Spleen (tissue), 11 donors: ENCODE measurements at regions not wholly inside any gene's neighbourhood (a gene's known extent, or its start where the extent isn't known, plus 50 kb on each side); places are given as distances from the start of the nearest gene placed in this dataset.

ENCODE experiments used
- DNase-seq: peaks from one replicate; pipeline ENCODE4 v3.0.0-alpha.2; 2020
- H3K27ac ChIP-seq, 8 donors: fragments of 200-600 bp; sonication (generic) in 7 of 8; 1 replicate in 4 of 8; 2 replicates in 4 of 8; pipeline versions ENCODE4 v1.5.0 to v1.8.0; 2016 to 2021; ENCODE audit warnings: inconsistent platforms in 4 of 8, mild to moderate bottlenecking in 4 of 8, moderate library complexity in 1 of 8
- H3K27me3 ChIP-seq, 7 donors: fragments of 200-600 bp; sonication (generic) in 6 of 7; replicated peaks in 1 of 7; 1 replicate in 4 of 7; 2 replicates in 3 of 7; pipeline versions ENCODE4 v1.5.0 to v1.8.0; 2016 to 2021; ENCODE audit warnings: inconsistent platforms in 3 of 7, mild to moderate bottlenecking in 1 of 7
- H3K36me3 ChIP-seq, 6 donors: fragments of 200-600 bp; sonication (generic) in 5 of 6; 1 replicate in 4 of 6; 2 replicates in 2 of 6; pipeline versions ENCODE4 v1.5.0 to v1.8.0; 2016 to 2021; ENCODE audit warnings: inconsistent platforms in 2 of 6
- H3K4me1 ChIP-seq, 6 donors: fragments of 200-600 bp; sonication (generic) in 5 of 6; 1 replicate in 3 of 6; 2 replicates in 3 of 6; pipeline versions ENCODE4 v1.5.0 to v1.8.0; 2016 to 2021; ENCODE audit warnings: inconsistent platforms in 3 of 6
- H3K4me3 ChIP-seq, 8 donors: fragments of 200-600 bp; sonication (generic) in 7 of 8; 1 replicate in 4 of 8; 2 replicates in 4 of 8; pipeline versions ENCODE4 v1.5.0 to v1.8.0; 2016 to 2021; ENCODE audit warnings: inconsistent platforms in 4 of 8, mild to moderate bottlenecking in 4 of 8, moderate library complexity in 2 of 8
- H3K9me3 ChIP-seq, 8 donors: fragments of 200-600 bp; sonication (generic) in 7 of 8; 1 replicate in 4 of 8; 2 replicates in 4 of 8; pipeline versions ENCODE4 v1.5.0 to v1.8.0; 2016 to 2021; ENCODE audit warnings: inconsistent platforms in 4 of 8
- POLR2A ChIP-seq, 3 donors: fragments of 450-650 bp; IDR thresholded peaks; one replicate each; pipeline ENCODE4 v1.5.1; 2017; ENCODE audit warnings: antibody characterized with exemption in 3 of 3, mild to moderate bottlenecking in 1 of 3
- POLR2AphosphoS5 ChIP-seq, 3 donors: sonication (generic); formaldehyde crosslinking; IDR thresholded peaks; one replicate each; pipeline ENCODE4 v1.5.1; 2017; ENCODE audit warnings: antibody characterized with exemption in 3 of 3
- WGBS, 5 donors: extraction: QIAGEN DNeasy Blood & Tissue Kit in 3 of 5; methylation state at CpG; one replicate each; pipeline versions ENCODE4 v1.1.5 to v1.1.7; 2013 to 2018; 5-methylcytosine and 5-hydroxymethylcytosine counted together
- intact Hi-C: fragments of 100-400 bp; cut with DNase I; formaldehyde crosslinking; loops from one replicate; pipeline ENCODE4 v1.15.0; 2023; ENCODE audit warnings: low total_unique reads
- TF ChIP-seq, protein P1 (sequence below), 11 experiments: fragments of 200-600 bp in 7 of 11; fragments of 450-650 bp in 4 of 11; sonication (generic) in 4 of 11; IDR thresholded peaks in 8 of 11; conservative IDR thresholded peaks in 3 of 11; 1 replicate in 7 of 11; 2 replicates in 4 of 11; pipeline versions ENCODE4 v1.4.0 to v1.8.0; 2016 to 2021; ENCODE audit warnings: antibody characterized with exemption in 11 of 11, inconsistent platforms in 4 of 11, mild to moderate bottlenecking in 1 of 11
- donor health status: healthy with polysubstance abuse.
- donor health status: DM: no; HTN: no; CAD: no; lungs with moderate emphysema.
- donor health status: DM: no; HTN: no; CAD: no.
- donor health status: Bipolar disorder and iron deficiency.
- donor health status: healthy.
- donor health status: DM: no; HTN: no; CAD: no.
- donor health status: DM: yes; HTN: yes; CAD: no.

- 74 to 87% (median 78%) methylated on average over 4 of the region's 4 CpGs for WGBS, 5 donors
- Histone ChIP-seq H3K9me3 (peaks cover 0 to 9% (median 0%) of the 10 kb centered on the region in 8 donors), H3K27ac (no peak overlapping the region), H3K4me3 (no peak overlapping the region), H3K4me1 (no peaks in the 10 kb centered on the region), H3K36me3 (no peaks in the 10 kb centered on the region), H3K27me3 (no peaks in the 10 kb centered on the region)
- no peak for TF ChIP-seq POLR2AphosphoS5 (IDR thresholded peaks at IDR 0.05)
- TF ChIP-seq POLR2A (IDR thresholded peaks at IDR 0.05) = no peak
- TF ChIP-seq, protein P1, sequence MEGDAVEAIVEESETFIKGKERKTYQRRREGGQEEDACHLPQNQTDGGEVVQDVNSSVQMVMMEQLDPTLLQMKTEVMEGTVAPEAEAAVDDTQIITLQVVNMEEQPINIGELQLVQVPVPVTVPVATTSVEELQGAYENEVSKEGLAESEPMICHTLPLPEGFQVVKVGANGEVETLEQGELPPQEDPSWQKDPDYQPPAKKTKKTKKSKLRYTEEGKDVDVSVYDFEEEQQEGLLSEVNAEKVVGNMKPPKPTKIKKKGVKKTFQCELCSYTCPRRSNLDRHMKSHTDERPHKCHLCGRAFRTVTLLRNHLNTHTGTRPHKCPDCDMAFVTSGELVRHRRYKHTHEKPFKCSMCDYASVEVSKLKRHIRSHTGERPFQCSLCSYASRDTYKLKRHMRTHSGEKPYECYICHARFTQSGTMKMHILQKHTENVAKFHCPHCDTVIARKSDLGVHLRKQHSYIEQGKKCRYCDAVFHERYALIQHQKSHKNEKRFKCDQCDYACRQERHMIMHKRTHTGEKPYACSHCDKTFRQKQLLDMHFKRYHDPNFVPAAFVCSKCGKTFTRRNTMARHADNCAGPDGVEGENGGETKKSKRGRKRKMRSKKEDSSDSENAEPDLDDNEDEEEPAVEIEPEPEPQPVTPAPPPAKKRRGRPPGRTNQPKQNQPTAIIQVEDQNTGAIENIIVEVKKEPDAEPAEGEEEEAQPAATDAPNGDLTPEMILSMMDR (IDR thresholded peaks at IDR 0.05 in 8 of 11, conservative IDR thresholded peaks at IDR 0.05 in 3 of 11) = no peak
- intact Hi-C loops = no loop called here
- no peak for DNase-seq
These were observed 275.4 kb upstream of the ROBO1 start for GRCh38 chr3:80043226-80043625.

GRCh38 chr3:80040067-80040466 lies 272.3 kb upstream of the ROBO1 start:
- intact Hi-C loops = no loop called here
- Histone ChIP-seq H3K4me3 (no peak overlapping the region), H3K9me3 (peaks cover 0 to 14% (median 0%) of the 10 kb centered on the region in 8 donors), H3K27ac (no peak overlapping the region), H3K27me3 (no peaks in the 10 kb centered on the region), H3K36me3 (no peaks in the 10 kb centered on the region), H3K4me1 (no peaks in the 10 kb centered on the region)
- DNase-seq = no peak
- TF ChIP-seq POLR2AphosphoS5 (IDR thresholded peaks at IDR 0.05) (no peak), POLR2A (IDR thresholded peaks at IDR 0.05) (no peak)
- TF ChIP-seq, protein P1 (IDR thresholded peaks at IDR 0.05 in 8 of 11, conservative IDR thresholded peaks at IDR 0.05 in 3 of 11) = no peak
- WGBS, 5 donors = 58 to 73% (median 63%) methylated on average over 2 of the region's 2 CpGs

- Histone ChIP-seq H3K27ac (no peak overlapping the region), H3K4me3 (no peak overlapping the region), H3K4me1 (no peaks in the 10 kb centered on the region), H3K9me3 (peaks cover 0 to 10% (median 0%) of the 10 kb centered on the region in 8 donors), H3K36me3 (no peaks in the 10 kb centered on the region), H3K27me3 (no peaks in the 10 kb centered on the region)
- DNase-seq = no peak
- intact Hi-C loops = no loop called here
- TF ChIP-seq POLR2AphosphoS5 (IDR thresholded peaks at IDR 0.05) = no peak
- TF ChIP-seq POLR2A (IDR thresholded peaks at IDR 0.05) = no peak
- TF ChIP-seq, protein P1 (IDR thresholded peaks at IDR 0.05 in 8 of 11, conservative IDR thresholded peaks at IDR 0.05 in 3 of 11) = no peak
These were observed 268.4 kb upstream of the ROBO1 start for GRCh38 chr3:80036176-80036575.

DNA sequence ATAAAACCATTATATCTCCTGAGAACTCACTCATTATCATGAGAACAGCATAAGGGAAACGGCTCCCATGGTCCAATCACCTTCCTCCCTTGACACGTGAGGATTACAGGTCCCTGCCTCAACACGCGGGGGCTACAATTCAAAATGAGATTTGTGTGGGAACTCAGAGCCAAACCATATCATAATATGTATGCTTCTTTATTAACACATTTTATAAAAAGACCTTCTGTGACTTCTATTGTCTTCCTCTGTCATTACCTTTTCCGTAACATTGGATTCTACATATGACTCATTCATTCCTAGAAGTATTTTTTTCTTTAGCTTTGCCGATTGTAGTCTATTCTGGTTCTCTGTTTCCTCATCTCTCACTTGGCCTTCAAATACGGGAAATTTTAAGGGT lies 267.2 kb upstream of the ROBO1 start:
- 82 to 89% (median 83%) methylated on average over 7 of the region's 7 CpGs for WGBS, 5 donors
- Histone ChIP-seq H3K4me3 (no peak overlapping the region), H3K4me1 (no peaks in the 10 kb centered on the region), H3K27ac (no peak overlapping the region), H3K36me3 (no peaks in the 10 kb centered on the region), H3K27me3 (no peaks in the 10 kb centered on the region), H3K9me3 (peaks cover 0 to 10% (median 0%) of the 10 kb centered on the region in 8 donors)
- TF ChIP-seq POLR2A (IDR thresholded peaks at IDR 0.05) (no peak), POLR2AphosphoS5 (IDR thresholded peaks at IDR 0.05) (no peak)
- TF ChIP-seq, protein P1 (IDR thresholded peaks at IDR 0.05 in 8 of 11, conservative IDR thresholded peaks at IDR 0.05 in 3 of 11) = no peak
- intact Hi-C loops = no loop called here
- no peak for DNase-seq
